BE2C (cell line): ENCODE measurements at regions not wholly inside any gene's neighbourhood (a gene's known extent, or its start where the extent isn't known, plus 50 kb on each side); places are given as distances from the start of the nearest gene placed in this dataset.

Source experiments
- DNase-seq: peaks from one replicate; pipeline ENCODE4 v3.0.0-alpha.2; 2020
- H3K27me3 ChIP-seq: fragments of 250-450 bp; sonication (Bioruptor Pico); 2 replicates; pipeline ENCODE4 v1.5.1; 2020; ENCODE audit warnings: mild to moderate bottlenecking
- H3K36me3 ChIP-seq: fragments of 250-450 bp; sonication (Bioruptor Pico); 2 replicates; pipeline ENCODE4 v1.5.1; 2020; ENCODE audit warnings: mild to moderate bottlenecking
- H3K4me1 ChIP-seq: fragments of 250-450 bp; sonication (Bioruptor Pico); 2 replicates; pipeline ENCODE4 v1.5.1; 2020
- H3K4me3 ChIP-seq: 2 replicates; pipeline ENCODE4 v1.5.1; 2011; ENCODE audit warnings: low read depth, low read length
- H3K9me3 ChIP-seq: fragments of 250-450 bp; sonication (Bioruptor Pico); 2 replicates; pipeline ENCODE4 v1.5.1; 2020
- TF ChIP-seq, protein P1 (sequence below): IDR thresholded peaks from 2 replicates; pipeline ENCODE4 v1.5.1; 2012; ENCODE audit warnings: mild to moderate bottlenecking, low read depth, low read length

DNA sequence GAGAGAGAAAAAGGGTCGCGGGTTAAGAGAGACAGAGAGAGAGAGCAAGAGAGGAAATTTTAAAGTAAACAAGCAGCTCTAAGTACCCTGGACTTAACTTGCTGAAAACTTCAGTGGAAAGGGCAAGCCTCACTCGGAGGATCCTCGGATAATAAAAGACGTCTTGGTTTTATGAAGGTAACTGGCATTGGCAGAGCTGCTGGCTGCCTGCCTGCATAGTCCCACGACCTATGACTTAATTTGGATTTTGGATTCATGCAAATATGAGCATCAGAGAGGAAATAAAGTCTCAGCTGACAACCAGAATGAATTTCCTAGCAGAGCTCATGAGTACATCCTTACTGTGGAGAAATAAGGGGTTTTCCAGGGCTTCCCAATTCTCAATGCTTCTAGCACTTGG lies 95.1 kb upstream of the PDZRN3 start:
- Histone ChIP-seq H3K4me1 (peaks cover 6% of the 10 kb centered on the region), H3K9me3 (no peaks in the 10 kb centered on the region), H3K27me3 (no peaks in the 10 kb centered on the region), H3K36me3 (no peaks in the 10 kb centered on the region), H3K4me3 (no peak overlapping the region)
- DNase-seq, result no peak
- TF ChIP-seq, protein P1, sequence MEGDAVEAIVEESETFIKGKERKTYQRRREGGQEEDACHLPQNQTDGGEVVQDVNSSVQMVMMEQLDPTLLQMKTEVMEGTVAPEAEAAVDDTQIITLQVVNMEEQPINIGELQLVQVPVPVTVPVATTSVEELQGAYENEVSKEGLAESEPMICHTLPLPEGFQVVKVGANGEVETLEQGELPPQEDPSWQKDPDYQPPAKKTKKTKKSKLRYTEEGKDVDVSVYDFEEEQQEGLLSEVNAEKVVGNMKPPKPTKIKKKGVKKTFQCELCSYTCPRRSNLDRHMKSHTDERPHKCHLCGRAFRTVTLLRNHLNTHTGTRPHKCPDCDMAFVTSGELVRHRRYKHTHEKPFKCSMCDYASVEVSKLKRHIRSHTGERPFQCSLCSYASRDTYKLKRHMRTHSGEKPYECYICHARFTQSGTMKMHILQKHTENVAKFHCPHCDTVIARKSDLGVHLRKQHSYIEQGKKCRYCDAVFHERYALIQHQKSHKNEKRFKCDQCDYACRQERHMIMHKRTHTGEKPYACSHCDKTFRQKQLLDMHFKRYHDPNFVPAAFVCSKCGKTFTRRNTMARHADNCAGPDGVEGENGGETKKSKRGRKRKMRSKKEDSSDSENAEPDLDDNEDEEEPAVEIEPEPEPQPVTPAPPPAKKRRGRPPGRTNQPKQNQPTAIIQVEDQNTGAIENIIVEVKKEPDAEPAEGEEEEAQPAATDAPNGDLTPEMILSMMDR, result no peak

DNA sequence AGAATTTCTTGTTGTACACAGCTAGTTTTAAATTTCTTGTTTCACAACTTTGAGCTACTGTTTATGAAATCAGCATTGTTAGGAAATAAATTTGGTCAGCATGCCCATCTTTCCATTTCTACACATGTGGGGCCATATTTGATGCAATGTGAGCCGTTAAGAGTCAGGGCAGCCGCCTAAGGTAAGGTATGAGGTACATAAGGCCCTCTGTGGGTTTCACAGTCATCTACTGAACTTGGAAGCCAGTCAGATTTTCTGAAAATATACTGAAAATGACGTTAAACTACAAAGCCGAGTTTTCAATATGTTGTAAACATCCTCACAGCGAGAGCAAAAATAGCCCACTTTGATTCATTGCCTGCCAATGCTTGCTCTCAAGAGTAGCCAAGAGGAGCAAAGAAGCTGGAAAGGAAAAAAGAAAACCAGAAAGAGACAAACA lies 94.7 kb upstream of the PDZRN3 start:
- Histone ChIP-seq H3K9me3 (no peaks in the 10 kb centered on the region), H3K4me1 (peaks cover 6% of the 10 kb centered on the region), H3K36me3 (no peaks in the 10 kb centered on the region), H3K4me3 (no peak overlapping the region), H3K27me3 (no peaks in the 10 kb centered on the region)
- TF ChIP-seq, protein P1, result no peak
- DNase-seq, result no peak

DNA sequence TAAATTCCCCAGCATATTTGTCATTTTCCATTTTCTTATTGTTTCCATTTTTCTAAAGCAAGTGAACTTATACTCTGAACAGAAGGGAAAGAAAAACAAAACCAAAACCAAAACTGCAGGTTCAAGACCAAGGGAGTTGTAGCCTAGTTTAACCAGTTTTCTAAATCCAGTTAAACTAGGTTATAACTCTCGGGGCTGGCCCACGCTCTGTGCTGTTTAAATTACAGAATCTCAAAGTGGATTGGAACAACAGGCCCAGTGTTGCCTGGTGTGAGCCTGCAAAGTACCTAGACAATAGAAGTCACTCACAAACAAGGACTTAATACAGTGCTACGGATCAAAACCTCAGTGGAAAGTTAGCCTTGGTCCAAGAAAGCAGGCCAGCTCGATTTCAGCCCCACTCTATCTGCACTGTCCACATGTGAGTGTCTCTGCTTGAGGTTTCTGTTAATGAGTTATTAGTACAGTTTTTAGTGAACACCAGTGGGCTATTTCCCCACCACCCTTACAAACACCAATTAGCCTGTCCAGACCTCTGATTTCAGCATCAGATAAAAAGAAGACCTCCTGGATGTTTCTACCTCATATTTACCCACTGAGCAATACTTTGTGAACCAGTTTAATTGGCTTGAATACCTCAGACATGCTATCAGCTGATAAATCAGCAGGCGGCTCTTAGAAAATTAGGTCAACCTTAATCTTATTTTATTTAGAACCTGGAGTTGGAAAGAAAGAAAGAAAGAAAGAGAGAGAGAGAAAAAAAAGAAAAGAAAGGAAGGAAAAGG lies 93.8 kb upstream of the PDZRN3 start:
- Histone ChIP-seq H3K4me3 (no peak overlapping the region), H3K36me3 (no peaks in the 10 kb centered on the region), H3K4me1 (peaks cover 6% of the 10 kb centered on the region), H3K27me3 (no peaks in the 10 kb centered on the region), H3K9me3 (no peaks in the 10 kb centered on the region)
- no peak for DNase-seq
- TF ChIP-seq, protein P1, result no peak

DNA sequence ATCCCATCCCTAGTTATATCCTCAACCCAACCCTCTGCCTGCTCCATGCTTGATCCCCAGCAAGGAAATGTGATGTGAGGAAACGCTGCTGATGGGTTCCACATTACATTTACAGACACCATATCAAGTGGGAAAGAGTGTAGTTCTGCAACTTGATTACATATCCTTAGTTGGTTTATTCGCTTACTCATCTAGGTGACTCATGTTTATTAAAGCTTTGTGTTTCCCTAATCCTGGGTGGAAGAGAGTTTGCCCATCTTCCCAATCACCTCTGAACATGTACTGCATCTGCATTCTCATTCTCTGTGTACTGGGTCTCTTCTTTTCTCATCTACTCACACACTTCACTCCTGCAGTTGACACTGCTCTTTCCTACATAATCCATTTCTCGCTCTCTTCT lies 91.7 kb upstream of the PDZRN3 start:
- H3K27me3 ChIP-seq, result no peaks in the 10 kb centered on the region
- no peaks in the 10 kb centered on the region for H3K36me3 ChIP-seq
- H3K4me3 ChIP-seq, result no peak overlapping the region
- peaks cover 6% of the 10 kb centered on the region for H3K4me1 ChIP-seq
- no peaks in the 10 kb centered on the region for H3K9me3 ChIP-seq
- no peak for DNase-seq
- TF ChIP-seq, protein P1, result no peak

DNA sequence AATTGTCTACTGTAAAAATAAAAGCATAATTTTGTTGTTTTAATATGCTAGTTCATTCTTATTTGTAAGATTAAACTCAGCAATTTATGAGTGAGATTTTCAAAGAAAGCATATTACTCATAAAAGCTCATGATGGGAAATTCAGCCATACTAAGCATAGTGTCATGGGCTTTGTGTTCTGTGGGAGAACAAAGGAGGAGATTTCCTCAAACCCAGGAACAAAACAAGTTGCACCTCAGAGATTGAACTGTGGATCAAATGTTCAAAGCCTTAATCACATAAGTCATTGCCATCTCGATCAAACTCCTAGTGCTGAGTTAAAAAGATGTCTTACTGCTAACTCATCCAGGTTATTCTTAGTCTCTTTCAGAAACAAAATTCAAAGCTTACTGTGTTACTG lies 85.6 kb upstream of the PDZRN3 start:
- DNase-seq, result no peak
- H3K27me3 ChIP-seq, result no peaks in the 10 kb centered on the region
- H3K4me3 ChIP-seq, result no peak overlapping the region
- TF ChIP-seq, protein P1, result no peak
- H3K4me1 ChIP-seq, result peaks cover 5% of the 10 kb centered on the region; the same call in 1 of the 2 replicates
- no peaks in the 10 kb centered on the region for H3K9me3 ChIP-seq
- no peaks in the 10 kb centered on the region for H3K36me3 ChIP-seq

DNA sequence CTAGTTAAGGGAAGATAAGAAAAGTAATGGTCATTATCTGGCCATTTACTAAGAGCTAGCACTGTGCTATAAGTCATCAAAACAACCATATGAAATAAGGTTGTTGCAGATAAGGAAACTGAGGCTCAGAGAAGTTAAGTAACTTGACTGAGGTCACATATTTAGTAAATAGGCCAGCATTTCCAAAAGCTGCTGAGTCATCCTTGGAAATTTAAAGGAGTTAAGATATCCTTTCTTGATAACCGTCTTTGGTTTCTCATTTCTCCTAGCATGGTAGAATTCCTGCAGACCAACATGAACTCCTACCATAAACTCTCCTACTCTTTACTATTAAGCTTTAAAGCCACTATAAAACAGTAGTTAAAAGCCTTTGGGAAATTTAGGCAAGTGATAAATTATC lies 85.0 kb upstream of the PDZRN3 start:
- no peak for DNase-seq
- H3K36me3 ChIP-seq, result no peaks in the 10 kb centered on the region
- no peaks in the 10 kb centered on the region for H3K27me3 ChIP-seq
- no peaks in the 10 kb centered on the region for H3K9me3 ChIP-seq
- peaks cover 5% of the 10 kb centered on the region; the same call in 1 of the 2 replicates for H3K4me1 ChIP-seq
- no peak overlapping the region for H3K4me3 ChIP-seq
- TF ChIP-seq, protein P1, result no peak
